Adipocyte (in vitro differentiated cells): ENCODE measurements at regions not wholly inside any gene's neighbourhood (a gene's known extent, or its start where the extent isn't known, plus 50 kb on each side); places are given as distances from the start of the nearest gene placed in this dataset.

Experiments
- DNase-seq: peaks from one replicate; pipeline ENCODE4 v3.0.0-alpha.2; 2015; ENCODE audit warnings: low read depth
- H3K27me3 ChIP-seq: replicated peaks from 2 replicates; pipeline ENCODE4 v1.7.0; 2013; ENCODE audit warnings: mild to moderate bottlenecking, low read length, moderate library complexity; ENCODE audit not compliant: control insufficient read depth, insufficient read depth
- H3K36me3 ChIP-seq: 2 replicates; pipeline ENCODE4 v1.7.0; 2013; ENCODE audit warnings: low read length, mild to moderate bottlenecking, moderate library complexity; ENCODE audit not compliant: control insufficient read depth, insufficient read depth, severe bottlenecking
- H3K4me1 ChIP-seq: 2 replicates; pipeline ENCODE4 v1.7.0; 2013; ENCODE audit warnings: mild to moderate bottlenecking, low read length, moderate library complexity; ENCODE audit not compliant: control insufficient read depth, insufficient read depth
- H3K4me3 ChIP-seq: 2 replicates; pipeline ENCODE4 v1.7.0; 2013; ENCODE audit warnings: mild to moderate bottlenecking, low read length, moderate library complexity
- H3K9ac ChIP-seq: 2 replicates; pipeline ENCODE4 v1.7.0; 2013; ENCODE audit warnings: mild to moderate bottlenecking, low read length, moderate library complexity
- H3K9me3 ChIP-seq: 2 replicates; pipeline ENCODE4 v1.7.0; 2013; ENCODE audit warnings: mild to moderate bottlenecking, low read length, moderate library complexity; ENCODE audit not compliant: control insufficient read depth

GRCh38 chr6:144582939-144583613 lies 297.9 kb downstream of the UTRN start:
- H3K9me3 ChIP-seq, result no peaks in the 10 kb centered on the region
- H3K4me3 ChIP-seq, result peak overlapping the region; percentile 80
- H3K4me1 ChIP-seq, result peaks cover 83% of the 10 kb centered on the region
- DNase-seq, result no peak
- H3K9ac ChIP-seq, result peak overlapping the region; percentile 80
- peaks cover 18% of the 10 kb centered on the region for H3K36me3 ChIP-seq
- H3K27me3 ChIP-seq, result no peaks in the 10 kb centered on the region

- Histone ChIP-seq H3K9ac (peak overlapping the region; percentile 80), H3K36me3 (peaks cover 17% of the 10 kb centered on the region), H3K9me3 (no peaks in the 10 kb centered on the region), H3K4me1 (peaks cover 85% of the 10 kb centered on the region), H3K4me3 (peak overlapping the region; percentile 80), H3K27me3 (no peaks in the 10 kb centered on the region)
- no peak for DNase-seq
Observed at GRCh38 chr6:144583614-144583954, 298.4 kb downstream of the UTRN start.

DNA sequence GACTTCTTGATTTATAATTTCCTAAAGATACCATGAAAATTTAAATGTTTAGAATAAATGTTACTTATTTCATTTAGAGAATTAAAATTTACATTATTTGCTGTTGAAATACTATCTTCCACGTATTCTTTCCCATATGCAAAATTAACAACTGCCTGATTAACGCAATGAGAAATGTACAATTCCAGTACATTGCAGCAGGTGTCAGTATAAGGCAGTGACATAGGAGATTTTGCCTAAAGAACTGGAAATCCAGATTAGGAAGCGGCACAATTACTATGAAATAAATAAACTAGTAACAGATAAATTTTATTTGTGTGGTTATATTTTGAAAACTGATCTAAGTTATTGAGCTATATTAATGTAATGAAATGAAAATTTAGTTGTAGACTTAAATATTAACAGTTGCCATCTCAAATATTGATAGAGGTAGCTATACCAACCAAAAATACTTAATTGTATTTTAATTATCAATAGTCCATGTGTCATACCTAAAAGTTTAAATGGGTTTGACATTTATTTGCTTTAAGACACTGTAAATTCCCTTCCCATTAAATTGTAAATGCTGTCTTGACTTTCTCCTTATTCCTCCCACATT lies 300.2 kb downstream of the UTRN start:
- no peaks in the 10 kb centered on the region for H3K9me3 ChIP-seq
- peak overlapping the region; percentile 80 for H3K4me3 ChIP-seq
- peaks cover 14% of the 10 kb centered on the region for H3K36me3 ChIP-seq
- DNase-seq, result peak; percentile 73
- peak overlapping the region; percentile 80 for H3K9ac ChIP-seq
- H3K4me1 ChIP-seq, result peaks cover 78% of the 10 kb centered on the region
- H3K27me3 ChIP-seq, result no peaks in the 10 kb centered on the region

DNA sequence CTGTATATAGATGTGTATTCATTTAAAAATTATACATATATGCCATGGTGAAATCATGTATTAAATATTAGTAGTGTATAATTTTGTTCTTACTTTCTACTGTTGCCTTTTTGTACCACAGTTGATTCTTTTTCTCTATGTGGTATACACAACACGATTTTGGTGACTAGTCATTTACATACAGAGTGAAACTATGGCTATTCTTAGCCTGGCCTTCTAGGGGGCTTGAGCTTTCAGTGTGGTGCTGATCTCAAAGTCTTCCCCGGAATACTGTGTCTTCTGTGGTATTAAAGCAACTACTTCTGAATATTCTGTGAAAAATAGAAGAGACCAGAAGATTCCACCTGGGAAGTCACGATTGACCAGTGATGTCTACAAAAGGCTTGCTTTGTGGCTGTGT lies 301.9 kb downstream of the UTRN start:
- DNase-seq, result no peak
- no peak overlapping the region for H3K9ac ChIP-seq
- H3K36me3 ChIP-seq, result peaks cover 9% of the 10 kb centered on the region
- no peak overlapping the region for H3K4me3 ChIP-seq
- H3K9me3 ChIP-seq, result no peaks in the 10 kb centered on the region
- H3K27me3 ChIP-seq, result no peaks in the 10 kb centered on the region
- peaks cover 61% of the 10 kb centered on the region for H3K4me1 ChIP-seq

DNA sequence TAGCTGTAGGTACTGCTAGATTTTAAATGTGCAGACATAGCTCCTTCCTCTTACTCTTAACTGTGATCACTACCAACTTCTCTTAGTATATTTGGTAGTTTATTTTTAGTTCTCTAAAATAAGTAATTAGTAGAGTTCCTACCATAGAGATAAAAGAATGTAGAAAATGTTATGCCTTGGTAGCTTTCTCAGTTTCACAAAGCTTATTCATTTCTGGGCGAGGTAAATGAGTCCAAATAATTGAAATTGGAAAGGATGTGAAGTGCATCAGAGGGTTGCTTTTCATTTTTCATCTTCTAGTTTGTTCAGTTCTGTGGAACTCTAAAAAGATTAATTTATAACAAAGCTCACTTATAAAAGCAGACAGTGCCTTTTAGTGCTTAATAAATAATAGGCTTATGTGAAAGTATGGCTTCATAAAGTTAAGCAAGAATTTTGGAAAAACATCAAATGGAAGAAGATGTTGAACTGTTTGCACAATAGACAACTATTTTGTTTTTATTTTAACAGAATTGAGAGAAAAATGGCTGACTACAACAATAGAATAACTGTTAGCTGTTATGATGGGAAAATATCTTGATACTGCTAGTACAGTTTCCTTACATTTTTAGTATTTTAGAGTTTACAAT lies 303.7 kb downstream of the UTRN start:
- peak overlapping the region; percentile 6 for H3K4me3 ChIP-seq
- H3K9ac ChIP-seq, result peak overlapping the region; percentile 7
- no peaks in the 10 kb centered on the region for H3K9me3 ChIP-seq
- peak; percentile 37 for DNase-seq
- H3K27me3 ChIP-seq, result no peaks in the 10 kb centered on the region
- H3K4me1 ChIP-seq, result peaks cover 43% of the 10 kb centered on the region
- H3K36me3 ChIP-seq, result peaks cover 19% of the 10 kb centered on the region

DNA sequence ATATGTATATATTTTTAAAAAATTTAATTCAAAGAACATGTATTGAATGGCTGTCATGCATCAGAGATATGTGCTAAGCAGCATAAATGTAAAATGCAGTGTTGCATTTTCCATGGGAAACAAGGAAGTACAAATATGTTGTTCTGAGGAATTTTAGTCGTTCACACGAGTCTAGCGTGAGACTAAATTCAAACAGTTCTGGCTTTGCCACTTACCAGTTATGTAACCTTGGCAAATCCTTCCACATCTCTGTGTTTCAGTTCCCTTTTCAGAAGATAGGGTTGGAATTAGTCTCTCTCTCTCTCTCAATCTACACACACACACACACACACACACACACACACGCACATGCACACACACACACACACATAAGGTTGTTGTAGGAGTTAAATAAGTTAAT lies 305.4 kb downstream of the UTRN start:
- Histone ChIP-seq H3K9me3 (no peaks in the 10 kb centered on the region), H3K4me3 (no peak overlapping the region), H3K4me1 (peaks cover 29% of the 10 kb centered on the region), H3K9ac (no peak overlapping the region), H3K27me3 (no peaks in the 10 kb centered on the region), H3K36me3 (peaks cover 19% of the 10 kb centered on the region)
- no peak for DNase-seq

DNA sequence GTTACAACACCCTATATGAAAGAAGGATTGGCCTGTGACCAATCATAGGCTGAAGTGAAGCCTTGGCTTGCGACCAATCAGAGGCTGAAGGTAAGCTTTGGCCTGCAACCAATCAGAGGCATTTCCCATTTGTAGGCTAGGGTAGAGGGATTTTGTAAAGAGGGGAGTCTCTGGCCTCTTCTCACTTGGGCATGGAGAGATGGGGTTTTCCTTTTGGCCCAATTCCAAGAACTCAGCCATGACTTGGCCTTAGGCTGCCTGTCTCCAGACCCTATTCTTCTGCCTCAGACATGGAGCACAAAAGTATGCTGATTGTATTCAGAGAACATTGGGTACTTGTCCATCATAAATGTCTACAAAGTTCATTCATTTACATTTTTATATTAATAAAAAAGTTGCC lies 308.3 kb downstream of the UTRN start:
- peaks cover 10% of the 10 kb centered on the region for H3K36me3 ChIP-seq
- H3K9ac ChIP-seq, result no peak overlapping the region
- H3K4me1 ChIP-seq, result peaks cover 12% of the 10 kb centered on the region
- no peak for DNase-seq
- no peak overlapping the region for H3K4me3 ChIP-seq
- no peaks in the 10 kb centered on the region for H3K27me3 ChIP-seq
- no peaks in the 10 kb centered on the region for H3K9me3 ChIP-seq

GRCh38 chr6:144594585-144594984 lies 309.4 kb downstream of the UTRN start:
- no peak overlapping the region for H3K4me3 ChIP-seq
- H3K4me1 ChIP-seq, result peaks cover under 1% of the 10 kb centered on the region
- DNase-seq, result no peak
- H3K27me3 ChIP-seq, result no peaks in the 10 kb centered on the region
- H3K36me3 ChIP-seq, result peaks cover 10% of the 10 kb centered on the region
- H3K9ac ChIP-seq, result no peak overlapping the region
- H3K9me3 ChIP-seq, result no peaks in the 10 kb centered on the region

DNA sequence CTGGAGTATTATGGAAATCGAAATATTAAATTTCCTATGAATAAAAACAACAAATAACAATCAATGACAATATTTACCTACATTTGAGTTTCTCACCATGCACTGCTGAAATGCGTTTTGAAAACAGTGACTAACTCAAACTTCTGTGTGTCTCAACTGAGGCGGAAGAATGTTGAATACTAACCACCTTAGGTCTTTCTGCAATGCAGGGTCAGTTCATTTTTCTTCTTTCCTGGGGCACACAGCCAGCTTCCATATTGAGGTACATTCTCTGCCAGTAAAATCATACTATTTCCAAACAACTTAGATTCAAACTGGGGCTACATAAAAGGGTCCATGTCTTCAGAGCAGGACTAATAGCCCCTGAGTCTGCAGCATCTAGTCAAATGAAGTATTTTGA lies 310.1 kb downstream of the UTRN start:
- Histone ChIP-seq H3K9ac (no peak overlapping the region), H3K4me1 (no peaks in the 10 kb centered on the region), H3K4me3 (no peak overlapping the region), H3K9me3 (no peaks in the 10 kb centered on the region), H3K27me3 (no peaks in the 10 kb centered on the region), H3K36me3 (peaks cover 10% of the 10 kb centered on the region)
- no peak for DNase-seq

GRCh38 chr6:144597511-144597910 lies 312.4 kb downstream of the UTRN start:
- H3K4me3 ChIP-seq, result no peak overlapping the region
- peaks cover 13% of the 10 kb centered on the region for H3K36me3 ChIP-seq
- DNase-seq, result no peak
- no peaks in the 10 kb centered on the region for H3K4me1 ChIP-seq
- H3K27me3 ChIP-seq, result no peaks in the 10 kb centered on the region
- no peak overlapping the region for H3K9ac ChIP-seq
- H3K9me3 ChIP-seq, result peaks cover 8% of the 10 kb centered on the region

DNA sequence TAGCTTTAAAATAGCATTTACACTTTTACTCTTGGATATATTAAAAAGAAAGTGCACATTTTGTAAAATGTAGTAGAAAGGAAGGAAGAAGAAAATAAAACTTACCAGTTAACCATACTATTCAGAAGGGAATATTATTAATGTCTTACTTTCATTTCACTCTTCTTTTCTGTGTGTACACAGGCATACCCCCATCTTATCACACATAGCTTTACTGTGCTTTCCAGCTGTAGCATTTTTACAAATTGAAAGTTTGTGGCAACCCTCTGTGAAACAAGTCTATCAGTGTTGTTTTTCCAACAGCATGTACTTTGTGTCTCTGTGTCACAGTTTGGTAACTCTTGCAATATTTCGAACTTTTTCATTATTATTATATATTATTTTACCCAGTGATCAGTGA lies 314.5 kb downstream of the UTRN start:
- Histone ChIP-seq H3K9me3 (peaks cover 8% of the 10 kb centered on the region), H3K27me3 (no peaks in the 10 kb centered on the region), H3K4me1 (no peaks in the 10 kb centered on the region)

More for the DNA sequence above, 314.5 kb downstream of the UTRN start:
- no peak overlapping the region for H3K9ac ChIP-seq
- peaks cover 8% of the 10 kb centered on the region for H3K36me3 ChIP-seq
- H3K4me3 ChIP-seq, result no peak overlapping the region
- no peak for DNase-seq
